HL-60 (cell line): ENCODE measurements at regions not wholly inside any gene's neighbourhood (a gene's known extent, or its start where the extent isn't known, plus 50 kb on each side); places are given as distances from the start of the nearest gene placed in this dataset.
"Not testable (repeated sequence)": the region's sequence is repeated elsewhere in the genome, so short reads cannot be mapped to it uniquely, and the experiment has no call there.

ENCODE experiments used
- DNase-seq, 2 experiments: peaks; one replicate each; pipeline ENCODE4 v3.0.0-alpha.2; 2010 to 2020; ENCODE audit warnings: low read depth in 1 of 2, low spot score in 1 of 2
- H3K27ac ChIP-seq: fragments of 250-450 bp; sonication (Bioruptor Pico); replicated peaks from 2 replicates; pipeline ENCODE4 v1.5.1; 2020; ENCODE audit warnings: mild to moderate bottlenecking, moderate library complexity
- H3K27me3 ChIP-seq: fragments of 250-450 bp; sonication (Bioruptor Pico); 2 replicates; pipeline ENCODE4 v1.5.1; 2021; ENCODE audit warnings: mild to moderate bottlenecking, moderate library complexity; ENCODE audit not compliant: insufficient read depth, poor library complexity, severe bottlenecking
- H3K4me3 ChIP-seq: replicated peaks from 2 replicates; pipeline ENCODE4 v1.5.1; 2011; ENCODE audit warnings: mild to moderate bottlenecking, control low read depth, low read length; ENCODE audit not compliant: insufficient read depth
- GABPA ChIP-seq: IDR thresholded peaks from 2 replicates; pipeline ENCODE4 v1.6.1; 2012; ENCODE audit warnings: low read depth
- POLR2AphosphoS5 ChIP-seq: IDR thresholded peaks from 2 replicates; pipeline ENCODE4 v1.6.1; 2012; ENCODE audit warnings: low read depth
- SPI1 ChIP-seq: IDR thresholded peaks from 2 replicates; pipeline ENCODE4 v1.6.1; 2012; ENCODE audit warnings: low read depth, mild to moderate bottlenecking, borderline replicate concordance
- TF ChIP-seq, protein P1 (sequence below): IDR thresholded peaks from 2 replicates; pipeline ENCODE4 v1.6.1; 2012; ENCODE audit warnings: low read depth; ENCODE audit not compliant: insufficient replicate concordance
- TF ChIP-seq, protein P2 (sequence below): IDR thresholded peaks from one replicate; pipeline ENCODE4 v1.5.1; 2011; ENCODE audit warnings: low read length, control low read depth, inconsistent platforms; ENCODE audit not compliant: insufficient read depth

DNA sequence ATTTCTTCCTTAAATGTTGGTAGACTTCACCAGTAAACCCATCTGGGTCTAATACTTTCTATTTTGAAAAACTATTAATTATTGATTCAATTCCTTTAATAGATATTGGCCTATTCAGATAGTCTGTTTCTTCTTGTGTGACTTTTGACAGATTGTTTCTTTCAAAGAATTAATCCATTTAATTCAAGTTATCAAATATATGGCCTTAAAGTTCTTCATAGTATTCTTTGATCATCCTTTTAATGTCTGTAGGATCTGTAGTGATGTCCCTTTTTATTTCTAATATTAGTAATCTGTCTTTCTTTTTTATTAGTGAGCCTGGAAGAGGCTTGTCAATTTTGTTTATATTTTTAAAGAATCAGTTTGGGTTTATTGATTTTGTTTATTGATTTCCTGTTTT lies 190.0 kb downstream of the SLC38A4 start:
- H3K4me3 ChIP-seq: no peak overlapping the region
- DNase-seq: no peak
- H3K27ac ChIP-seq: no peak overlapping the region
- H3K27me3 ChIP-seq: no peaks in the 10 kb centered on the region
- no peak for TF ChIP-seq GABPA

DNA sequence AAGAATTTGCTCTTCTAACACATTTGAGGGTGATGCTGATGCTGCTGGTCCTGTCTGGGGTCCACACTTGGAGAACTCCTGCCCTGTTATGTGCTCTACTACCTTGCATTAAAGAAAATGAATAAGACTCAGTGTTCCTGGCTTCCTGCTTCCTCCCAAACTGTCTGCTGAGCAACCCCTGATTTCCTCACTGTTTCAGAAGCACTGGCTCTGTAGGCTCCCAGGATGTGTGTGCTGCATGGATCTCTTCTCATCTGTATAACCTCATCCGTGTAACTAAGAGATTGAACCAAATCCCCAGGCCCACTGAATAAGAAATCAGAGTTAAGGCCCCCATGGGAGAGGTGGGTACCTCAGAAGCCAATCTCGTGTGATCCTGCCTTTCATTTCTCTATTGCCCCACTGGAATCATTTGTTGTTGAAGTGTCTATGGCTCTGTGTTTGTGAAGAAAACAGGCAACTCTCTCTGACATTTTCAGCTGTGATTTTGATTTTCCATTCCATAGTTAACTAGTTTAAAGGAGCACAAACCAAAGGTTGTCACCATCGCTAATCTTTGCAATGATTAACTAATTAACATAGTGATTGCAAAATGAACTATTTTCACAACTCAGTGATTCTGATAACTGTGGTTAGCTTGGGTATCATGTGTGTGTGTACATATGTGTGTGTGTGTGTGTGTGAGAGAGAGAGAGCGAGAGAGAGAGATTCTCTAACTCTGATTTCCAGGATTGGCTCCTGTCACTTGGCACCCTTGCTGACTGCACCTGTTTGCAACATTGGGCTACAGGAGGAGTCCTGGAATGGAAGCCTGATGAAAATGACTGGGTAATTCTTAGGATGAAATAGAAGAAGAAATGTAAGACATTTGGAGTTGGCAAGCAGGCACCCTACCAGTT lies 196.2 kb downstream of the SLC38A4 start:
- no peak overlapping the region for H3K4me3 ChIP-seq
- TF ChIP-seq GABPA (no peak), POLR2AphosphoS5 (no peak)
- TF ChIP-seq, protein P1, sequence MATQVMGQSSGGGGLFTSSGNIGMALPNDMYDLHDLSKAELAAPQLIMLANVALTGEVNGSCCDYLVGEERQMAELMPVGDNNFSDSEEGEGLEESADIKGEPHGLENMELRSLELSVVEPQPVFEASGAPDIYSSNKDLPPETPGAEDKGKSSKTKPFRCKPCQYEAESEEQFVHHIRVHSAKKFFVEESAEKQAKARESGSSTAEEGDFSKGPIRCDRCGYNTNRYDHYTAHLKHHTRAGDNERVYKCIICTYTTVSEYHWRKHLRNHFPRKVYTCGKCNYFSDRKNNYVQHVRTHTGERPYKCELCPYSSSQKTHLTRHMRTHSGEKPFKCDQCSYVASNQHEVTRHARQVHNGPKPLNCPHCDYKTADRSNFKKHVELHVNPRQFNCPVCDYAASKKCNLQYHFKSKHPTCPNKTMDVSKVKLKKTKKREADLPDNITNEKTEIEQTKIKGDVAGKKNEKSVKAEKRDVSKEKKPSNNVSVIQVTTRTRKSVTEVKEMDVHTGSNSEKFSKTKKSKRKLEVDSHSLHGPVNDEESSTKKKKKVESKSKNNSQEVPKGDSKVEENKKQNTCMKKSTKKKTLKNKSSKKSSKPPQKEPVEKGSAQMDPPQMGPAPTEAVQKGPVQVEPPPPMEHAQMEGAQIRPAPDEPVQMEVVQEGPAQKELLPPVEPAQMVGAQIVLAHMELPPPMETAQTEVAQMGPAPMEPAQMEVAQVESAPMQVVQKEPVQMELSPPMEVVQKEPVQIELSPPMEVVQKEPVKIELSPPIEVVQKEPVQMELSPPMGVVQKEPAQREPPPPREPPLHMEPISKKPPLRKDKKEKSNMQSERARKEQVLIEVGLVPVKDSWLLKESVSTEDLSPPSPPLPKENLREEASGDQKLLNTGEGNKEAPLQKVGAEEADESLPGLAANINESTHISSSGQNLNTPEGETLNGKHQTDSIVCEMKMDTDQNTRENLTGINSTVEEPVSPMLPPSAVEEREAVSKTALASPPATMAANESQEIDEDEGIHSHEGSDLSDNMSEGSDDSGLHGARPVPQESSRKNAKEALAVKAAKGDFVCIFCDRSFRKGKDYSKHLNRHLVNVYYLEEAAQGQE: no peak
- TF ChIP-seq, protein P2, sequence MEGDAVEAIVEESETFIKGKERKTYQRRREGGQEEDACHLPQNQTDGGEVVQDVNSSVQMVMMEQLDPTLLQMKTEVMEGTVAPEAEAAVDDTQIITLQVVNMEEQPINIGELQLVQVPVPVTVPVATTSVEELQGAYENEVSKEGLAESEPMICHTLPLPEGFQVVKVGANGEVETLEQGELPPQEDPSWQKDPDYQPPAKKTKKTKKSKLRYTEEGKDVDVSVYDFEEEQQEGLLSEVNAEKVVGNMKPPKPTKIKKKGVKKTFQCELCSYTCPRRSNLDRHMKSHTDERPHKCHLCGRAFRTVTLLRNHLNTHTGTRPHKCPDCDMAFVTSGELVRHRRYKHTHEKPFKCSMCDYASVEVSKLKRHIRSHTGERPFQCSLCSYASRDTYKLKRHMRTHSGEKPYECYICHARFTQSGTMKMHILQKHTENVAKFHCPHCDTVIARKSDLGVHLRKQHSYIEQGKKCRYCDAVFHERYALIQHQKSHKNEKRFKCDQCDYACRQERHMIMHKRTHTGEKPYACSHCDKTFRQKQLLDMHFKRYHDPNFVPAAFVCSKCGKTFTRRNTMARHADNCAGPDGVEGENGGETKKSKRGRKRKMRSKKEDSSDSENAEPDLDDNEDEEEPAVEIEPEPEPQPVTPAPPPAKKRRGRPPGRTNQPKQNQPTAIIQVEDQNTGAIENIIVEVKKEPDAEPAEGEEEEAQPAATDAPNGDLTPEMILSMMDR: no peak
- no peak overlapping the region for H3K27ac ChIP-seq
- no peak for DNase-seq
- H3K27me3 ChIP-seq: no peaks in the 10 kb centered on the region

DNA sequence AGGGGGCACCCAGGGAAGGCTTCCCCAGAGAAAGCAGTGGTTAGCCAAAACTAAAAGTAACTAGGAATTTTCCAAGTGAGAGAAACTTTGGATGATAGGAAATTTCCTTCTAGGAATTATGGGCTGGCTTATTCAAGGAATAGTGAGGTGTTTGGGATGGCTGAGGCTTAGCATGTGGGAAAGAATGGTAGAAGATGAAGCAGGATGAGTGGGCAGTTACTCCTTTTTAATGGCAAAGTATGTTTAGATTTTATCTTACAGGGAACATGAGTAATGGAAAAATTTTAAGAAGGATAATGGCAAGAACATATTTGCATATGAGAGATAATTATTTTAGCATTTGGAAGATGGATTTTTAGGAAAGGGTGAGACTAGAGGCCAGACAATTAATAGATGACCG lies 197.6 kb downstream of the SLC38A4 start:
- H3K27me3 ChIP-seq: no peaks in the 10 kb centered on the region
- H3K27ac ChIP-seq: no peak overlapping the region
- TF ChIP-seq, protein P1: no peak
- TF ChIP-seq, protein P2: no peak
- no peak for TF ChIP-seq SPI1
- no peak for TF ChIP-seq GABPA
- no peak for TF ChIP-seq POLR2AphosphoS5
- DNase-seq: no peak
- no peak overlapping the region for H3K4me3 ChIP-seq

DNA sequence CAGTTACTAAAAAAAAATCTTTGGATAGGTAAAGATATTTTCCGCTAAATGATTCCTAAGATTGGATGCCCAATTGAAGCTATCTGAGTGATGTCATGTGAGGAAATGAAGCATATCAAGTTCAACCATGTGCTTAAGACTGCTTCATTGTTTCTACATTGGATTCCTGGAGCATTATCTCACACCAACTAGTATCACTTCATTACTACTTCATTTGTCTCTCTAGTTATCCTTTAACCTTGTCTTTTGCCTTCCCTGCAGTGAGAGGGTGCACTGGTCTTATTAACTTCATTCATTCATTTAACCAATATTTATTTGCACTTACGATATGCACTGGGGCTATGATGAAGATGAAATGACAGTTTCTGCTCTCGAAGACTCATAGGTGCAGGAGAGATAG lies 198.1 kb downstream of the SLC38A4 start:
- H3K27me3 ChIP-seq: no peaks in the 10 kb centered on the region
- no peak overlapping the region for H3K4me3 ChIP-seq
- no peak for DNase-seq
- H3K27ac ChIP-seq: no peak overlapping the region
- TF ChIP-seq POLR2AphosphoS5 (no peak), GABPA (no peak), SPI1 (no peak)
- TF ChIP-seq, protein P2: no peak
- TF ChIP-seq, protein P1: no peak

DNA sequence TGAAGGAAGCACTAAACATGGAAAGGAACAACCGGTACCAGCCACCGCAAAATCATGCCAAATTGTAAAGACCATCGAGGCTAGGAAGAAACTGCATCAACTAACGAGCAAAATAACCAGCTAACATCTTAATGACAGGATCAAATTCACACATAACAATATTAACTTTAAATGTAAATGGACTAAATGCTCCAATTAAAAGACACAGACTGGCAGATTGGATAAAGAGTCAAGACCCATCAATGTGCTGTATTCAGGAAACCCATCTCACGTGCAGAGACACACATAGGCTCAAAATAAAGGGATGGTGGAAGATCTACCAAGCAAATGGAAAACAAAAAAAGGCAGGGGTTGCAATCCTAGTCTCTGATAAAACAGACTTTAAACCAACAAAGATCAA lies 206.3 kb downstream of the SLC38A4 start:
- not testable (repeated sequence) for H3K4me3 ChIP-seq, H3K27me3 ChIP-seq, H3K27ac ChIP-seq, DNase-seq
